IMR-90 (cell line): ENCODE measurements at regions not wholly inside any gene's neighbourhood (a gene's known extent, or its start where the extent isn't known, plus 50 kb on each side); places are given as distances from the start of the nearest gene placed in this dataset.

Experiments
- ATAC-seq: fragments of 200-7000 bp; cut with Tn5 transposase; 2 replicates; pipeline ENCODE4 v1.9.1; 2020; ENCODE audit warnings: low read depth, mild to moderate bottlenecking, moderate library complexity
- BruUV-seq: library from RNA; stranded (reverse); fragments of 400-500 nt; replicated peaks from 2 replicates; lab custom pipeline; 2021; lab: Mats Ljungman, UMichigan
- CTCF ChIA-PET: fragments of 300-600 bp; formaldehyde crosslinking; extraction: SDS; loops from one replicate; lab custom pipeline; 2021; ENCODE audit warnings: antibody characterized with exemption; lab: Yijun Ruan, JAX
- POLR2A ChIA-PET: fragments of 300-600 bp; sonication (Branson Sonifier 250); formaldehyde crosslinking; loops from one replicate; lab custom pipeline; 2022; ENCODE audit warnings: antibody characterized with exemption; ENCODE audit not compliant: unreplicated experiment; lab: Charles Lee
- DNase-seq: peaks from one replicate; pipeline ENCODE4 v3.0.0; 2013
- H2AFZ ChIP-seq: replicated peaks from 2 replicates; pipeline ENCODE3; 2013; ENCODE audit warnings: low read length, mild to moderate bottlenecking; ENCODE audit not compliant: poor library complexity
- H2AK5ac ChIP-seq: 2 replicates; pipeline ENCODE4 v1.6.1; 2013; ENCODE audit warnings: low read depth, low read length, inconsistent platforms
- H2AK9ac ChIP-seq: replicated peaks from 2 replicates; pipeline ENCODE3; 2013; ENCODE audit warnings: mild to moderate bottlenecking, low read depth, low read length, moderate library complexity; ENCODE audit not compliant: poor library complexity
- H2BK120ac ChIP-seq: 2 replicates; pipeline ENCODE4 v1.6.1; 2013; ENCODE audit warnings: low read depth, low read length, inconsistent platforms
- H2BK15ac ChIP-seq: 3 replicates; pipeline ENCODE4 v1.6.1; 2013; ENCODE audit warnings: low read depth, low read length, inconsistent platforms
- H2BK20ac ChIP-seq: 2 replicates; pipeline ENCODE4 v1.6.1; 2013; ENCODE audit warnings: low read depth, mild to moderate bottlenecking, inconsistent platforms, low read length, moderate library complexity
- H2BK5ac ChIP-seq: 2 replicates; pipeline ENCODE4 v1.6.1; 2013; ENCODE audit warnings: mild to moderate bottlenecking, low read depth, low read length, inconsistent platforms; ENCODE audit not compliant: poor library complexity, severe bottlenecking
- H3K14ac ChIP-seq: replicated peaks from 2 replicates; pipeline ENCODE4 v1.6.1; 2013; ENCODE audit warnings: low read depth, low read length, inconsistent platforms
- H3K18ac ChIP-seq: 2 replicates; pipeline ENCODE4 v1.6.1; 2013; ENCODE audit warnings: low read depth, low read length, control low read depth
- H3K23ac ChIP-seq: 2 replicates; pipeline ENCODE4 v1.6.1; 2013; ENCODE audit warnings: low read depth, low read length, inconsistent platforms
- H3K27ac ChIP-seq: 2 replicates; pipeline ENCODE4 v1.5.1; 2013; ENCODE audit warnings: mild to moderate bottlenecking, control low read depth, low read length; ENCODE audit not compliant: insufficient read depth
- H3K27me3 ChIP-seq: 2 replicates; pipeline ENCODE4 v1.6.1; 2013; ENCODE audit warnings: low read length; ENCODE audit not compliant: control insufficient read depth, insufficient read depth
- H3K36me3 ChIP-seq: 2 replicates; pipeline ENCODE4 v1.6.1; 2013; ENCODE audit warnings: low read length, mixed read lengths; ENCODE audit not compliant: control insufficient read depth, insufficient read depth
- H3K4ac ChIP-seq: 2 replicates; pipeline ENCODE4 v1.6.1; 2013; ENCODE audit warnings: low read depth, low read length, inconsistent platforms
- H3K4me1 ChIP-seq: 2 replicates; pipeline ENCODE4 v1.6.1; 2013; ENCODE audit warnings: low read length, mixed read lengths; ENCODE audit not compliant: control insufficient read depth, insufficient read depth
- H3K4me2 ChIP-seq: 2 replicates; pipeline ENCODE4 v1.6.1; 2013; ENCODE audit warnings: low read depth, mild to moderate bottlenecking, control low read depth, low read length, moderate library complexity
- H3K4me3 ChIP-seq: 2 replicates; pipeline ENCODE4 v1.5.1; 2013; ENCODE audit warnings: low read depth, mild to moderate bottlenecking, control low read depth, low read length, moderate library complexity; ENCODE audit not compliant: insufficient read depth
- H3K56ac ChIP-seq: 2 replicates; pipeline ENCODE4 v1.6.1; 2013; ENCODE audit warnings: low read length, inconsistent platforms; ENCODE audit not compliant: insufficient read depth; ENCODE audit errors: extremely low read depth
- H3K79me1 ChIP-seq, 2 experiments: 2 replicates each; pipeline ENCODE4 v1.6.1; 2013; ENCODE audit warnings: low read length in 2 of 2, inconsistent platforms in 1 of 2, low read depth in 1 of 2
- H3K9ac ChIP-seq: 2 replicates; pipeline ENCODE4 v1.6.1; 2013; ENCODE audit warnings: low read depth, low read length, control low read depth
- H3K9me1 ChIP-seq: 2 replicates; pipeline ENCODE4 v1.6.1; 2013; ENCODE audit warnings: low read length, inconsistent platforms; ENCODE audit not compliant: insufficient read depth
- H3K9me3 ChIP-seq: 2 replicates; pipeline ENCODE4 v1.6.1; 2013; ENCODE audit warnings: low read length; ENCODE audit not compliant: control insufficient read depth, insufficient read depth
- H4K20me1 ChIP-seq: 2 replicates; pipeline ENCODE4 v1.6.1; 2013; ENCODE audit warnings: low read length, inconsistent platforms; ENCODE audit not compliant: insufficient read depth
- H4K5ac ChIP-seq: 2 replicates; pipeline ENCODE4 v1.6.1; 2013; ENCODE audit warnings: mild to moderate bottlenecking, low read depth, low read length, control low read depth
- H4K8ac ChIP-seq, 2 experiments: 2 replicates each; pipeline ENCODE4 v1.6.1; 2013; ENCODE audit warnings: low read depth in 2 of 2, low read length in 2 of 2, control low read depth in 1 of 2, inconsistent platforms in 1 of 2
- H4K91ac ChIP-seq: 2 replicates; pipeline ENCODE4 v1.6.1; 2013; ENCODE audit warnings: low read depth, low read length, inconsistent platforms; ENCODE audit not compliant: insufficient read depth
- MXI1 ChIP-seq: IDR thresholded peaks from 2 replicates; pipeline ENCODE4 v1.6.1; 2012; ENCODE audit warnings: low read depth, mild to moderate bottlenecking, low read length, moderate library complexity, borderline replicate concordance
- NFE2L2 ChIP-seq: fragments of 150-350 bp; IDR thresholded peaks from 2 replicates; pipeline ENCODE4 v1.6.1; 2016; ENCODE audit warnings: low read depth, mild to moderate bottlenecking, low read length
- WGBS, 2 experiments: methylation state at CpG; one replicate each; pipeline versions ENCODE4 v1.1.5 to v1.1.7; 2013; ENCODE audit warnings: missing lambda C conversion rate in 2 of 2; ENCODE audit not compliant: insufficient read length in 1 of 2; ENCODE audit errors: extremely low coverage in 2 of 2; 5-methylcytosine and 5-hydroxymethylcytosine counted together
- dilution Hi-C: fragments of 300-500 bp; cut with HindIII; formaldehyde crosslinking; loops from one replicate; pipeline ENCODE4 v1.14.3; 2018; ENCODE audit warnings: low sequenced_read_pairs; ENCODE audit not compliant: unreplicated experiment
- in situ Hi-C: fragments of 300-500 bp; cut with MboI; formaldehyde crosslinking; loops from 3 replicates; pipeline ENCODE4 v1.14.3; 2019; ENCODE audit warnings: low sequenced_read_pairs, inconsistent platforms, mixed read lengths
- intact Hi-C: fragments of 100-400 bp; cut with micrococcal nuclease; formaldehyde crosslinking; loops from 2 replicates; pipeline ENCODE4 v1.10.0; 2022

GRCh38 chr3:27639271-27639670 is 82.9 kb downstream of the EOMES start:
- H2BK15ac ChIP-seq: no peak overlapping the region
- no peak overlapping the region for H3K56ac ChIP-seq
- no peak overlapping the region for H4K5ac ChIP-seq
- no peak overlapping the region for H3K4me2 ChIP-seq
- no peak overlapping the region for H2BK20ac ChIP-seq
- H2AK5ac ChIP-seq: no peak overlapping the region
- ATAC-seq (no peak), DNase-seq (no peak)
- H2BK120ac ChIP-seq: no peak overlapping the region
- H4K20me1 ChIP-seq: no peaks in the 10 kb centered on the region
- TF ChIP-seq NFE2L2 (no peak), MXI1 (no peak)
- H3K36me3 ChIP-seq: no peaks in the 10 kb centered on the region
- POLR2A ChIA-PET: no interaction called here
- no peak overlapping the region for H3K14ac ChIP-seq
- intact Hi-C loops: no loop called here
- no peak overlapping the region for H4K91ac ChIP-seq
- peaks cover 0 to 2% of the 10 kb centered on the region in 2 experiments; a peak in 1 of 4 replicates for H3K79me1 ChIP-seq
- H2AK9ac ChIP-seq: no peak overlapping the region
- H3K18ac ChIP-seq: no peak overlapping the region
- H3K9ac ChIP-seq: no peak overlapping the region
- no peaks in the 10 kb centered on the region for H3K27me3 ChIP-seq
- H3K4ac ChIP-seq: no peak overlapping the region
- H3K4me1 ChIP-seq: peaks cover 6% of the 10 kb centered on the region
- no peak overlapping the region for H4K8ac ChIP-seq
- in situ Hi-C loops: no loop called here
- H3K9me1 ChIP-seq: peaks cover 9% of the 10 kb centered on the region
- no peak overlapping the region for H2BK5ac ChIP-seq
- H3K27ac ChIP-seq: no peak overlapping the region
- H3K9me3 ChIP-seq: no peaks in the 10 kb centered on the region
- no peak overlapping the region for H2AFZ ChIP-seq
- BruUV-seq: no TSS peak
- CTCF ChIA-PET: interaction anchor here (0.6 kb wide), 1 partner anchor 231 kb away, joined by 4 read pairs; no protein-coding TSS in a partner anchor
- no peak overlapping the region for H3K4me3 ChIP-seq
- no peak overlapping the region for H3K23ac ChIP-seq
- dilution Hi-C loops: no loop called here
- no CpG with 5 or more reads among the region's 2 CpGs for WGBS, 2 experiments
